Effector CD4-positive, alpha-beta T cell (primary cell): ENCODE measurements at regions not wholly inside any gene's neighbourhood (a gene's known extent, or its start where the extent isn't known, plus 50 kb on each side); places are given as distances from the start of the nearest gene placed in this dataset.

Experiments
- DNase-seq: peaks from one replicate; pipeline ENCODE4 v3.0.0-alpha.2; 2020

DNA sequence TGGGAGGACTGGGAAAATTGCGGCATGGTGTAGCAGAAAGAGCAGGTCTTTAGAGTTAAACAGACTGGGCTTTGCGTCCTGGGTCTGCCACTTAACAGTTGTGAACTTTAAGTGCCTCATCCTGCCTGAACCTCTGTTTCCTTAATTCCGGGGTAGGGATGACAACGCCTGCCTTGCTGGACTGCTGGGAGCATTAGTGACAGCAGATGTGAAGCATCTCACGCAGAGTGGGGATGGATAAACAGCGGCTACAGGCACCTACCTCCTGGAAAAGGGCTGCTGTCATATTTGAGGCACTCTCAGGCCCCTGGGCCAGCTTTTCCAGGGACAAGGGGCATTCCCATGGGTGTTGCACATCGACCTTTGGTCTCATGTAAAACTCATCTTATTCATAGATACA is 572.2 kb downstream of the TBC1D22A start:
- no peak for DNase-seq

DNA sequence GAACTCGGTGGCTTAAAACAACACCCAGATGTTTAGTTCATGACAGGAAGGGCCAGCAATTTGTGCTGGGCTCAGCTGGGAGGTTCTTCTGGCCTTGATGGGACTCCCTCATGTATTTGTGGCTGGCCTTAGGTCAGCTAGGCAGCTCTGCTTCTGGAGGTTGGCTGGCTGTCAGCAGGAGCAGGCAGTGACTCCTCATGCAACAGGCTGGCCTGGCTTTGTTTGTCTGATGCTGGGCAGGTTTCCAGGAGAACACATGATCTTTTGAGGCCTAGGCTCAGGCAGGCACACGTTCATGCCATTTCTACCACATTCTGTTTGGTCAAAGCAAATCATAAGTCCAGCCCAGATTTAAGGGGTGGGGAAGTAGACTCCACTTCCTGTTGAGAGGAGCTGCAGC is 571.2 kb downstream of the TBC1D22A start:
- no peak for DNase-seq

GRCh38 chr22:47332246-47332980 is 570.0 kb downstream of the TBC1D22A start:
- no peak for DNase-seq

GRCh38 chr22:47331750-47332149 is 569.3 kb downstream of the TBC1D22A start:
- no peak for DNase-seq

GRCh38 chr22:47329727-47330650 is 567.5 kb downstream of the TBC1D22A start:
- DNase-seq, result no peak

- no peak for DNase-seq
Measured at GRCh38 chr22:47328550-47329243, 566.2 kb downstream of the TBC1D22A start.

- DNase-seq, result no peak
Measured at GRCh38 chr22:47327241-47327640, 564.8 kb downstream of the TBC1D22A start.

GRCh38 chr22:47325249-47325648 is 562.8 kb downstream of the TBC1D22A start:
- DNase-seq, result no peak

GRCh38 chr22:47324435-47324990 is 562.1 kb downstream of the TBC1D22A start:
- no peak for DNase-seq

GRCh38 chr22:47323518-47323917 is 561.1 kb downstream of the TBC1D22A start:
- DNase-seq, result no peak

DNA sequence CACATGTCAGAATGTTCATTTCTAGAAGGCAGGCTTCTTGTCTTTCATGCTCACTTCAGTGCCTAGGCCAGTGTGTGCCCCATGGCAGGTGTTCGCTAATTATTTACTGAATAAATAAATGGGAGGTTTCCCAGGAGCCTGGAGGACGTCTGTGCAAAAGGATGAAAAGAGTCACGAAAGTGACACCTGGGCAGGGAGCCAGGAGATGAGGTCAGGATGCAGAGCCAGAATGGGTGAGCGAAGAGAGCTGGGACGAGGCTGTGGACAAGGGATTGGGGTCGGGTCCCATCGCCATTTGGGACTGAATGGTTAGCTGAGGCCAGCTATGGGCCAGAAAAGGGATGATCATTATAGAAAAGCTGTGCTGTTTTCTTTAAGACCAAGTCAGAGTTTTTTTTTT is 560.4 kb downstream of the TBC1D22A start:
- no peak for DNase-seq

DNA sequence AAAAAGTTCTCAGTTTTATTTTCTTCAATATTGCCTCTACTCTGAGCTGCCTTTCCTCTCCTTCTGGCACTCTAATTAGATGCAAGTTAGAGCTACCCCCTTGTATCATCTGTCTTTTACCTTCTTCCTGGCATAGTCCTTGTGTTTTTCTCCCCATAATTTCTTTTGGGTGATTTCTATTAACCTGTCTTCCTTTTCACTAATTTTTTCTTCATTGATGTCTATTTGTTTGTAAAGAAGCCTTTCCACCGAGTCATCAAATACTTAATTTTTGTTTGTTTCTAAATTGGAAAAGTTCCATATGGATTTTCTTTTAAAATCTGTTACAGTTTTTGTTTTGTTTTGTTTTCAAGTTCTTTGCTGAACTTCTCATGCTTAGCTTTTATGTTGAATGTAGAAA is 558.1 kb downstream of the TBC1D22A start:
- DNase-seq, result no peak

DNA sequence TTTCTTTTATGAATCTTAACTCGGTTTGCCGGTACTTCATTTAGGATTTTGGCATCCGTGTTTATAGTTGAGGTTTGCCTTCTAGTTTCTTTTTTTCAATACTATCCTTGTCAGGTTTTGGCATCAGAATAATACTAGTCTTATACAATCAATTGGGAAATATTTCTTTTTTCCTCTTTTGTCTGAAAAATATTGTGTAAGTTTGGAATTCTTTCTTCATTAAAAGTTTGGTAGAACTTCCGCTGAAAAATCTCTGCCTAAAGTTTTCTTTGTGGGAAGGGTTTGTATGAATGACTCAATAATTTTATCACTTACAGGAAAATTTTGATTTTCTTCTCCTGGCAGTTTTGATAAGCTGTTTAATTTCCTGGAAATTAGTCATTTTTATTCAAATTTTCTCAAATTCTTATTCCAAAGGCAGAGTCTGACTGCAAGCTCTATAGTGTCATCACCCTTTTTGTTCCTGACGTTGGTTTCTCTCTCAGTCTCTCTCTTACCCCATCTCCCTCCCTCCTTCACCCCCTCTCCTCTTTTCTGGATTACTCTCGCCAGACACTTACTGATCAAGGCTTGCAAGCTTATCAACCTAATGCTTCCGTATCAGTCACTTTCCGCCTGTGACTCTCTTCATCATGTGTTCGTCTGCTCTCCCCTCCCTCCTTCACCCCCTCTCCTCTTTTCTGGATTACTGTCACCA is 555.7 kb downstream of the TBC1D22A start:
- DNase-seq, result no peak

DNA sequence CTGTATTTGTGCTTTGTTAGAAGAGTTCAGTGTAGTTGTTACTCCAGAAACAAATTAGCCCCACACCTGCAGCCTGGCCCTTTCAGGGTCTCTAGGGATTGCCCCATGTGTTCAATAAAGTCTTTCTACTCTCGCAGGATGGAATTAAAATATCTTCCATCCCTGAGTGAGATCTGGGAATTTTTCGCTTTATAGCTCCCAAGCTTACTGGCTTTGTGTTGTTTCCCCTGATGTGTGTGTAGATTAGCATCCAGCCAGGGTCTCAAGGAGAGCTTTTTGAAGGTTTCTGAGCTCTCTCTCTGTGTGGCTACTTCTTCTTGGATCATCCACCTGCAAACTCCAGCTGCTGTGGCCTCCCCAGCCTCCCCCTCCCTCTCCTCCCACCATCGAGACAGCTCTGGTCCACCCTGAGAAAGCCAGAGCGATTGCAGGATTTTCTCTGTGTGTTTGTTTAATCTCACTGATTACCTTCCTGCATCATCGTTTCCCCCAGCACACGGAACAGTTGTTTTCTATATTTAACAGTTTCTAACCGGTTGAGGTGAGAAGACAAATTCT is 553.5 kb downstream of the TBC1D22A start:
- DNase-seq, result no peak

- DNase-seq, result no peak
Measured at GRCh38 chr22:47310601-47311000, 548.2 kb downstream of the TBC1D22A start.

- no peak for DNase-seq
Measured at GRCh38 chr22:47309946-47310345, 547.5 kb downstream of the TBC1D22A start.

- DNase-seq, result no peak
Measured at GRCh38 chr22:47309476-47309875, 547.0 kb downstream of the TBC1D22A start.

GRCh38 chr22:47308886-47309285 is 546.4 kb downstream of the TBC1D22A start:
- DNase-seq, result no peak

- DNase-seq, result no peak
Measured at GRCh38 chr22:47307822-47308221, 545.4 kb downstream of the TBC1D22A start.

DNA sequence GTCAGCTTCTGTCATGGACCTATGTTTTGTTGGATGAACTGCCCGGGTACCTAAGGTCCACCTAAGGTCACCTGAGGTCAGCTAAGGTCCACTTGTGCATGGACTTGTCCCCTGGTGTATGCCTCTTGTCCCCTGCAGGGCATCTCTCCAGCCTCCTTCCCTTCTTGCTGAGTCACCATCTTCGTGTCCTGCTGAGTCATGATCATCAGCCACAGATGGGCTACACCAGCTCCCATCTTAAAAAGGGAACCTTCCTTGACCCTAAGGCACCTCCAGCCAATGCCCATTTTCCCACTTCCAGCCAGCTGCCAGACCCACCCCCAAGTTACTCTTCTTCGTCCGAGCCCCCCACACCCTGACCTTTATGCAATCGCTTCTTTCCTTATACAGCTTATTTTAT is 544.9 kb downstream of the TBC1D22A start:
- DNase-seq, result no peak

DNA sequence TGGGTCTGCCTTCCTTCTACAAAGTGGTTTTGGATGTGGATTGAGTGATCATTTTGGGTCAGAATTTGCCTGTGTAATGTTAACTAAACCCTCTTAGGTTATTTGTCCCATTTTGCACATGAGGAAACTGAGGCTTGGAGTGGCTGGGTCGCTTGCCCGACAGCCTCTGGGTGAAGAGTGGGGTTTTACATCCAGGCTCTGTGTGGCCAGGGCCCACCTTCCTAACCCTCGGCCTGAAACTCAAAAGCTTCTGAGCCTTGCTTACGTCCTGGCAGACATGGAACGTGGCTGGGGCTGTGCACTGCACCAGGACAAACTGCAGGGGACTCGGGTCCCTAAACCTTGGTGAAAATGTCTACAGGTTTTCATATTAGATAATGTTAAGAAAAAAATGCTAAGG is 542.4 kb downstream of the TBC1D22A start:
- DNase-seq, result no peak

DNA sequence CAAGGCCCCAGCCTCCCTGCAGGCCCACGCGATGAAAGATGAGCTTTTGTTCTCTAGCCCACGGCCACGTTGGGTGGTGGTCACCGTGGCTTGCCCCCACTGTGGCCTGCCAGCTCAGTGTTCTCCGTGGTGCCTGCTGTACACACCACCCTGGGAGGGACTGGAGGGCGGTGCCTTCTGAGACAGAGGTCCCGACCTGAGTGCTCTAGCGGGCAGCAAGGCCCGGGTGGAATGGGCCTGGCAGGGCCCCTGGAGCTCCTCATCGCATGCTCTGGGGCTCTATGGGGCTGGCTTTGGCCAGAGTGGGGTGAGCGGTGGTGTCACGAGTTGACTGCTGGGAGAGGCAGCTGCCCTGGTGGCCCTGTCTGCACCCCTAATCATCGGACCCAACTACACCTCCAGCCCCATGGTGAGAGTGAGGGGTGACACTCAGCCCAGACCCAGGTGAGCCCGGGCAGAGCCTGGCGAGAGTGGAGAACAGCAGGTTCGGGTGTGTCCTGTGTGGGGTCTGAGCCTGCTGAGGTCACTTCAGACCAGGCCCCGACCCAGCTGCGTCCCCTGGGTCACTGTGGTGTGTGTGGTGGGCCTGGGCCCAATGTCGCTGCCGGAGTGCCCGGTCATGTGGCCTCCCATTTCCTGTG is 541.9 kb downstream of the TBC1D22A start:
- no peak for DNase-seq
